GM20000 (cell line): ENCODE measurements at regions not wholly inside any gene's neighbourhood (a gene's known extent, or its start where the extent isn't known, plus 50 kb on each side); places are given as distances from the start of the nearest gene placed in this dataset.

ENCODE experiments used
- DNase-seq: peaks from one replicate; pipeline ENCODE4 v3.0.0; 2012; ENCODE audit warnings: low spot score
- TF ChIP-seq, protein P1 (sequence below): IDR thresholded peaks from 2 replicates; pipeline ENCODE4 v1.5.1; 2012; ENCODE audit warnings: mild to moderate bottlenecking, control low read depth; ENCODE audit errors: extremely low read depth, missing control alignments

DNA sequence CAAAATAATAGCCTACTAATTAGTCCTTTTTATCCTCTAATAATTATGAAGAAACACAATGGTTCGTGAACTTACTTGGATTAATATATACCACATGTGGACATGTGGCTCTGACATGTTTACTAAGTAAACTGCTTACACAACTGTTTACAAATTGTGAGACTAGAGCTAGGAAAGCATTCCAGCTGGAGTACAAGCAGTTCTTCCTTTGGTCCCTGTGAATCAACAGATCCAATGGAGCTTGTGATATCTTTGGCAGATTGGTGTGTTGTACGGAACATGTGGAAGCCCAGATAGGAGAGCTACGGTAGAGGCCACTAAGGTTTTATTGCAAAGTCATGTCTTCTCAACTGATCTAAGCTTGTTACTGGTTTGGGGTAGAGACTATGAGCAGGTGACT lies 145.5 kb upstream of the SPRY2 start:
- DNase-seq = no peak
- TF ChIP-seq, protein P1, sequence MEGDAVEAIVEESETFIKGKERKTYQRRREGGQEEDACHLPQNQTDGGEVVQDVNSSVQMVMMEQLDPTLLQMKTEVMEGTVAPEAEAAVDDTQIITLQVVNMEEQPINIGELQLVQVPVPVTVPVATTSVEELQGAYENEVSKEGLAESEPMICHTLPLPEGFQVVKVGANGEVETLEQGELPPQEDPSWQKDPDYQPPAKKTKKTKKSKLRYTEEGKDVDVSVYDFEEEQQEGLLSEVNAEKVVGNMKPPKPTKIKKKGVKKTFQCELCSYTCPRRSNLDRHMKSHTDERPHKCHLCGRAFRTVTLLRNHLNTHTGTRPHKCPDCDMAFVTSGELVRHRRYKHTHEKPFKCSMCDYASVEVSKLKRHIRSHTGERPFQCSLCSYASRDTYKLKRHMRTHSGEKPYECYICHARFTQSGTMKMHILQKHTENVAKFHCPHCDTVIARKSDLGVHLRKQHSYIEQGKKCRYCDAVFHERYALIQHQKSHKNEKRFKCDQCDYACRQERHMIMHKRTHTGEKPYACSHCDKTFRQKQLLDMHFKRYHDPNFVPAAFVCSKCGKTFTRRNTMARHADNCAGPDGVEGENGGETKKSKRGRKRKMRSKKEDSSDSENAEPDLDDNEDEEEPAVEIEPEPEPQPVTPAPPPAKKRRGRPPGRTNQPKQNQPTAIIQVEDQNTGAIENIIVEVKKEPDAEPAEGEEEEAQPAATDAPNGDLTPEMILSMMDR = no peak

DNA sequence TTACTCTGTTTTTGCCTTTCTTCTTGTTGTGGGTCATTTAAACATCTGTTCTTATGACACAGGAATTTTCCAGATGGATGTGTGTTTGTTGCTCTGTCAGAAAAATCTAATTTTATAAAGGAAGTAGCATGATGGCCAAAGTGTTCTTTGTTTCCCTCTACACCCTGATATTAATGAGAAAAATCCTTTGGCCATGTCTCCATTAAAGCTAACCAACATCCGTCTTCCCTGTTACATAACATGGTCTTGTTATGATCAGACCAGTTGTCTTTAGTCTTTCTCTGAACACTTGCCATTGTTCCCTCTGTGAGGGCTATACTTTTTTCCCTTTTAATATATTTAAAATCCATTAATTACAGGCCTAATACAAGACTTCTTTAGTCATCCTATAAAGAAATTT lies 142.2 kb upstream of the SPRY2 start:
- TF ChIP-seq, protein P1 = no peak
- DNase-seq = no peak

DNA sequence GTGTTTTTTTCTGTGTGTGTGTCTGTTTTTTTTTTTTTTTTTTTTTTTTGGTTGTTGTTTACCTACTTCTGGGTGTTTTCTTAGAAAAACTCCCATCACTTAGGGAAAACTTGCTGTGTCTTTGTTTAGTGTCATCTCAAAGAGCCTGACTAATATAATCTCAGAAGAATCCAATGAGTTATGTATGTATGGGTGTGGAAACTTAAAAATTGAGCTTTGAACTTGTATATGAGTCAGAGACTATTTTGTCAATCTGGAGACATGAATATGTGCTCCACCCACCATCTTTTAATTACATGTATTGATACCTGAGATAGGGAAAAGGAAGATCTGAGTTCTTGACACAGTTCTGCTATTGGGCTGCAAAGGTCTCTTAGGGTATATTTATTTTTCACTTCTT lies 140.7 kb upstream of the SPRY2 start:
- no peak for DNase-seq
- TF ChIP-seq, protein P1 = no peak

DNA sequence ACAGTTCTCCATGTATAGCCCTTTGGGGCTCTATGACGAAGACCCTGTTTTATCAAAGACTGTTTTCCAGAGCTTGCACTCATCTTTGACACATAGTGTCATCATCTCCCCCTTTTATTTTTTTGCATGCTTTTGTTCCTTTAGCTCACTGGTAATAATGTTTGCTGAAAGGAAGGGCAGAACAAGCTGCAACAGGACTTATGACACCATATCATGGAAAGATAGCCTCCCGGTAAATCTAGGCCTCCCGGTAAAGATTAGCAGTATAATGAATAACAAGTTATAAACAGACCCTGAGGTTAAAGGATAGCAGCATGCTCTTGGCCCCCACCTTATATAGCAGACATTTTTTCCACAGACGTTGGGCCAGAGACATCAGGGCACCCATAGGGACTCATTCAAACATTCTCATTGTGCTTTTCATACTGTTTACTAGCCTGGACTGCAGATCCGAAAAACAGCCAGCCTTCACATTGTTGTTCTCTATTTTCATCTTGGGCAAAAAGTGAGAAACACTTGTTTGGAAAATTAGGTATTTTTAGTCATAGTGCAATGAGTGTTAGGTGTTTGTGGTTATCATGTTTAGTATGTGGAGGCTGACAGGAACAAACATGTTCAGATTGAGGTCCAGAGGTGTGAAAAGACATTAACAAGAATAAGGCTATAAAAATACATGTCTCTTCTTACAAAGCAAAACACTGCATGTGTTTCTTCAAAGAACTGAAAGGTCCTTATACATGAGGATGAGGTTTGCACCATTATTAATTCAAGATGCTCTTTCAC lies 136.9 kb upstream of the SPRY2 start:
- TF ChIP-seq, protein P1 = no peak
- DNase-seq = no peak

DNA sequence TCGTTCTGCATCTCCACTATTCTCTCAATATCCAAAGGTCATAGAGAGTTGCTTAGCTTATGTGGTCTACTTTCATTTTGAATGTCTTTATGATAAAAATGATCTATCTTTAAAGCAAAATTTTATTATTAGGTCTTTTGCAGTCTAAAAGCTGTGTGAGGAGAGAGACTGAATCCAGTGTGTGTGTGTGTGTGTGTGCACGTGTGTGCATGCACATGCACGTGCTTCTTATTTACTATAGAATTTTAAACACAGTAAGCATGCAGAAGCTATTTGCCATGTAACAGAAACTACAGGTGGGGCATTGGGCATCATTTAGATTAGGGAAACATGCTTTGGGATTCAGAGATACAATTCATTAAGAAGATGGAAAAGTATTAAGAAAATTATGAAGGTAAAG lies 136.0 kb upstream of the SPRY2 start:
- DNase-seq = no peak
- TF ChIP-seq, protein P1 = no peak

DNA sequence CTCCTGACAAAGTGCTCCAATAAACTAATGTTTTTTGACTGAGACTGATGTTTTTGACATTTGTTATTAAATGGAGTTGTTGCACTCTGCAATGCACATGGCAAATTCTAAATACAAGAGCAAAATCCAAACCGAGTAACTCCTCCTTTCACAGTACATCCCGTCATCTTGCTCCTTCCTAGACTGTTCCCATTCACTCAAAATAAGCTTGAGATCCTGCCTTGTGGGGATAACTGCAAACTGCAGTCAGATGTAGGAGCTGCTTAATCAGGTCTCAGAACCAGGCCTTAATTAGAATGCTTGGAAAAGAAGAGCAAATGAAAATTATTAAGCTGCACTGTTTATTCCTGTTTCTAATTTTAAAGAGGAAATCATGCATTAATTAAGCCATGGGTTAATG lies 134.8 kb upstream of the SPRY2 start:
- DNase-seq = no peak

DNA sequence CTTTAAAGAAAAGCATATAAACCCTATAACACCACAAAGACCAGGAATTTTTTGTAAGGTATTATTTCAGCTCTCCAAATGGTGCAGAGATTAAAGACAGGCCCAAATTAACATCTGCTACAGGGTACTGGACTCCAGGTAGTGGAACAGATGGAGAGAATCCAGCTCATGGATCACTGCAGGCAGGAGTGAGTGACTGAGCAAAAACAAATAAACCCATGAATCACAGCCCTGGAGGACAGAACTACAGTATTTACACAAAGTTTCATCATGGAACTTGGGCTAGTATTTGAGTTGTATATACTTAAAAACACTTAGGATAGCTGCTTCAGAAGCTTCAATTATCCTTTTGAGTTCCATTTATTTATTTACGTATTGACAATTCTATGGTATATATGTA lies 132.8 kb upstream of the SPRY2 start:
- DNase-seq = no peak
- TF ChIP-seq, protein P1 = no peak

More for the DNA sequence above, 134.8 kb upstream of the SPRY2 start:
- TF ChIP-seq, protein P1 = no peak
